Nucleus accumbens (tissue), 56 donors: ENCODE measurements at regions not wholly inside any gene's neighbourhood (a gene's known extent, or its start where the extent isn't known, plus 50 kb on each side); places are given as distances from the start of the nearest gene placed in this dataset.

Experiments
- DNase-seq, 56 donors: peaks; one replicate each; lab custom pipeline; 2025; lab: John Stamatoyannopoulos, UW

- DNase-seq, result no peak
These were observed 145.9 kb downstream of the PCSK1 start for GRCh38 chr5:96287136-96287535.

GRCh38 chr5:96285823-96286222, 147.2 kb downstream of the PCSK1 start:
- no peak for DNase-seq

GRCh38 chr5:96284727-96285389, 148.2 kb downstream of the PCSK1 start:
- no peak for DNase-seq

- DNase-seq, result no peak
These were observed 149.5 kb downstream of the PCSK1 start for GRCh38 chr5:96283589-96283988.

- DNase-seq, result no peak
These were observed 151.0 kb downstream of the PCSK1 start for GRCh38 chr5:96282020-96282419.

GRCh38 chr5:96280946-96281393, 152.1 kb downstream of the PCSK1 start:
- no peak for DNase-seq

GRCh38 chr5:96279801-96280542, 153.1 kb downstream of the PCSK1 start:
- no peak for DNase-seq

- DNase-seq, result no peak
These were observed 154.1 kb downstream of the PCSK1 start for GRCh38 chr5:96278981-96279380.

- no peak for DNase-seq
These were observed 158.0 kb downstream of the PCSK1 start for GRCh38 chr5:96275051-96275450.

- no peak for DNase-seq
These were observed 167.6 kb downstream of the PCSK1 start for GRCh38 chr5:96265487-96265886.

- no peak for DNase-seq
These were observed 169.0 kb downstream of the PCSK1 start for GRCh38 chr5:96264047-96264446.

- no peak for DNase-seq
These were observed 170.9 kb downstream of the PCSK1 start for GRCh38 chr5:96262105-96262504.

GRCh38 chr5:96260009-96260408, 173.0 kb downstream of the PCSK1 start:
- DNase-seq, result no peak

GRCh38 chr5:96259151-96259772, 173.8 kb downstream of the PCSK1 start:
- DNase-seq, result peak in 4 of 56 donors; percentile 4 to 65 (median 16)

- no peak for DNase-seq
These were observed 174.4 kb downstream of the PCSK1 start for GRCh38 chr5:96258692-96259091.

- no peak for DNase-seq
These were observed 175.1 kb downstream of the PCSK1 start for GRCh38 chr5:96257904-96258303.

GRCh38 chr5:96256795-96257470, 176.1 kb downstream of the PCSK1 start:
- DNase-seq, result peak in 9 of 56 donors; percentile 5 to 18 (median 9)

- DNase-seq, result no peak
These were observed 177.9 kb downstream of the PCSK1 start for GRCh38 chr5:96254980-96255691.

- no peak for DNase-seq
These were observed 179.9 kb downstream of the PCSK1 start for GRCh38 chr5:96253140-96253539.

- DNase-seq, result no peak
These were observed 180.5 kb downstream of the PCSK1 start for GRCh38 chr5:96252596-96252995.
